ENCODE measurements at regions not wholly inside any gene's neighbourhood (a gene's known extent, or its start where the extent isn't known, plus 50 kb on each side); places are given as distances from the start of the nearest gene placed in this dataset.

GRCh38 chr4:79250887-79251286, 75.0 kb downstream of the NAA11 start:
- FAIRE-seq (no peak), DNase-seq (ENCODE audit: low read depth in 1 of 2, low spot score in 1 of 2) (no peak), ATAC-seq (no peak)
- POLR2A ChIA-PET, result no interaction called here
- H3K27ac ChIP-seq, result no peak overlapping the region
- whole genome bisulfite sequencing (ENCODE audit: missing lambda C conversion rate), result 23% methylated on average over 4 of the region's 4 CpGs
- H3K4me2 ChIP-seq, result no peak overlapping the region
- no peaks in the 10 kb centered on the region for H3K9me3 ChIP-seq
- no peaks in the 10 kb centered on the region for H3K4me1 ChIP-seq
- CTCF ChIA-PET, result no interaction called here
- no peak overlapping the region for H3K4me3 ChIP-seq
- TF ChIP-seq HDAC2 (IDR thresholded peaks at IDR 0.05) (no peak), SREBF2 (IDR thresholded peaks at IDR 0.05) (no peak), CEBPB (IDR thresholded peaks at IDR 0.05) (no peak), RFX5 (IDR thresholded peaks at IDR 0.05) (no peak), FOSL2 (IDR thresholded peaks at IDR 0.05) (no peak), FOSL2 (CRISPR knock-in tag; IDR thresholded peaks at IDR 0.05) (no peak), EHMT2 (IDR thresholded peaks at IDR 0.05; ENCODE audit: low read depth) (no peak), BCL3 (IDR thresholded peaks at IDR 0.05) (no peak), NPAS2 (CRISPR knock-in tag; IDR thresholded peaks at IDR 0.05; ENCODE audit: borderline replicate concordance) (no peak), MYC (IDR thresholded peaks at IDR 0.05; ENCODE audit: borderline replicate concordance, low read length) (no peak), ZFP36 (IDR thresholded peaks at IDR 0.05; ENCODE audit: borderline replicate concordance, partially characterized antibody) (no peak)
- TF ChIP-seq, protein P1, sequence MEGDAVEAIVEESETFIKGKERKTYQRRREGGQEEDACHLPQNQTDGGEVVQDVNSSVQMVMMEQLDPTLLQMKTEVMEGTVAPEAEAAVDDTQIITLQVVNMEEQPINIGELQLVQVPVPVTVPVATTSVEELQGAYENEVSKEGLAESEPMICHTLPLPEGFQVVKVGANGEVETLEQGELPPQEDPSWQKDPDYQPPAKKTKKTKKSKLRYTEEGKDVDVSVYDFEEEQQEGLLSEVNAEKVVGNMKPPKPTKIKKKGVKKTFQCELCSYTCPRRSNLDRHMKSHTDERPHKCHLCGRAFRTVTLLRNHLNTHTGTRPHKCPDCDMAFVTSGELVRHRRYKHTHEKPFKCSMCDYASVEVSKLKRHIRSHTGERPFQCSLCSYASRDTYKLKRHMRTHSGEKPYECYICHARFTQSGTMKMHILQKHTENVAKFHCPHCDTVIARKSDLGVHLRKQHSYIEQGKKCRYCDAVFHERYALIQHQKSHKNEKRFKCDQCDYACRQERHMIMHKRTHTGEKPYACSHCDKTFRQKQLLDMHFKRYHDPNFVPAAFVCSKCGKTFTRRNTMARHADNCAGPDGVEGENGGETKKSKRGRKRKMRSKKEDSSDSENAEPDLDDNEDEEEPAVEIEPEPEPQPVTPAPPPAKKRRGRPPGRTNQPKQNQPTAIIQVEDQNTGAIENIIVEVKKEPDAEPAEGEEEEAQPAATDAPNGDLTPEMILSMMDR (IDR thresholded peaks at IDR 0.05), result no peak
- TF ChIP-seq, protein P2, sequence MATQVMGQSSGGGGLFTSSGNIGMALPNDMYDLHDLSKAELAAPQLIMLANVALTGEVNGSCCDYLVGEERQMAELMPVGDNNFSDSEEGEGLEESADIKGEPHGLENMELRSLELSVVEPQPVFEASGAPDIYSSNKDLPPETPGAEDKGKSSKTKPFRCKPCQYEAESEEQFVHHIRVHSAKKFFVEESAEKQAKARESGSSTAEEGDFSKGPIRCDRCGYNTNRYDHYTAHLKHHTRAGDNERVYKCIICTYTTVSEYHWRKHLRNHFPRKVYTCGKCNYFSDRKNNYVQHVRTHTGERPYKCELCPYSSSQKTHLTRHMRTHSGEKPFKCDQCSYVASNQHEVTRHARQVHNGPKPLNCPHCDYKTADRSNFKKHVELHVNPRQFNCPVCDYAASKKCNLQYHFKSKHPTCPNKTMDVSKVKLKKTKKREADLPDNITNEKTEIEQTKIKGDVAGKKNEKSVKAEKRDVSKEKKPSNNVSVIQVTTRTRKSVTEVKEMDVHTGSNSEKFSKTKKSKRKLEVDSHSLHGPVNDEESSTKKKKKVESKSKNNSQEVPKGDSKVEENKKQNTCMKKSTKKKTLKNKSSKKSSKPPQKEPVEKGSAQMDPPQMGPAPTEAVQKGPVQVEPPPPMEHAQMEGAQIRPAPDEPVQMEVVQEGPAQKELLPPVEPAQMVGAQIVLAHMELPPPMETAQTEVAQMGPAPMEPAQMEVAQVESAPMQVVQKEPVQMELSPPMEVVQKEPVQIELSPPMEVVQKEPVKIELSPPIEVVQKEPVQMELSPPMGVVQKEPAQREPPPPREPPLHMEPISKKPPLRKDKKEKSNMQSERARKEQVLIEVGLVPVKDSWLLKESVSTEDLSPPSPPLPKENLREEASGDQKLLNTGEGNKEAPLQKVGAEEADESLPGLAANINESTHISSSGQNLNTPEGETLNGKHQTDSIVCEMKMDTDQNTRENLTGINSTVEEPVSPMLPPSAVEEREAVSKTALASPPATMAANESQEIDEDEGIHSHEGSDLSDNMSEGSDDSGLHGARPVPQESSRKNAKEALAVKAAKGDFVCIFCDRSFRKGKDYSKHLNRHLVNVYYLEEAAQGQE (IDR thresholded peaks at IDR 0.05), result no peak

DNA sequence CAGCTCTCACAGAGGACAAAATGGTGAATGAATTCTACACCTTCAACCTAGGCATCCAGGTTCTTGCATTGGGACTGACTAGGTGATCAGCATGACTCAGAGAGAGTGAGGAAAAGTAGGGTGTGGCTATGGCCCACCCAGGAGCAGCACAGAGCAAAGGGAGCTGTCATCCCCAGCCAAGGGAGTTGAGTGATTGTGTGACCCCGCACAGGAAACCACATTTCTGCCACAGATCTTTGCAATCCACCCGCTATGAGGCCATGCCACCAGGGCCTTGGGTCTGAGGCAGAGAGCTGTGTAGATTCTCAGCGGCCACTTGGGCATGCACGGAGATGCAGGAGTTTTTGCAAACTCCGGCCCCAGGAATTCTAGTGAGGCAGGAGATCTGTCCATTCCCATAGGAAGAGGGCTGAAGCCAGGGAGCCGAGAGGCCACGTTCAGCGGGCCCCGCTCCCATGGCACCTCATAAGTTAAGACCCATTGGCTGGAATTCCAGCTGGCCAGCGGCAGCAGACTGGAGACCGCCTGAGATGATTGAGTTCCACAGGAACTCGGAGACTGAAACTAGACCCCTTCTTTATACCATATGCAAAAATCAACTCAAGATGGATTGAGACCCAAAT, 75.9 kb downstream of the NAA11 start:
- Histone ChIP-seq H3K27ac (no peak overlapping the region), H3K4me3 (no peak overlapping the region), H3K4me1 (no peaks in the 10 kb centered on the region), H3K4me2 (no peak overlapping the region), H3K9me3 (no peaks in the 10 kb centered on the region)
- DNase-seq (ENCODE audit: low read depth in 1 of 2, low spot score in 1 of 2), result no peak
- 24% methylated on average over 11 of the region's 12 CpGs for WGBS (ENCODE audit: missing lambda C conversion rate)
- ATAC-seq, result no peak
- no peak for FAIRE-seq
- TF ChIP-seq, protein P3, sequence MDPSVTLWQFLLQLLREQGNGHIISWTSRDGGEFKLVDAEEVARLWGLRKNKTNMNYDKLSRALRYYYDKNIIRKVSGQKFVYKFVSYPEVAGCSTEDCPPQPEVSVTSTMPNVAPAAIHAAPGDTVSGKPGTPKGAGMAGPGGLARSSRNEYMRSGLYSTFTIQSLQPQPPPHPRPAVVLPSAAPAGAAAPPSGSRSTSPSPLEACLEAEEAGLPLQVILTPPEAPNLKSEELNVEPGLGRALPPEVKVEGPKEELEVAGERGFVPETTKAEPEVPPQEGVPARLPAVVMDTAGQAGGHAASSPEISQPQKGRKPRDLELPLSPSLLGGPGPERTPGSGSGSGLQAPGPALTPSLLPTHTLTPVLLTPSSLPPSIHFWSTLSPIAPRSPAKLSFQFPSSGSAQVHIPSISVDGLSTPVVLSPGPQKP (IDR thresholded peaks at IDR 0.05; ENCODE audit: low read depth, low read length), result no peak
- POLR2A ChIA-PET, result no interaction called here
- CTCF ChIA-PET, result no interaction called here

- no CpG with 5 or more reads among the region's 5 CpGs for WGBS (ENCODE audit: missing lambda C conversion rate)
- Histone ChIP-seq H3K9me3 (no peaks in the 10 kb centered on the region), H3K4me3 (no peak overlapping the region), H3K27ac (no peak overlapping the region), H3K4me1 (no peaks in the 10 kb centered on the region), H3K4me2 (no peak overlapping the region)
- ATAC-seq (no peak), DNase-seq (ENCODE audit: low read depth in 1 of 2, low spot score in 1 of 2) (no peak), FAIRE-seq (no peak)
- POLR2A ChIA-PET, result no interaction called here
- TF ChIP-seq MAZ (IDR thresholded peaks at IDR 0.05; ENCODE audit: borderline replicate concordance, low read depth, low read length), result no peak
- TF ChIP-seq, protein P4, sequence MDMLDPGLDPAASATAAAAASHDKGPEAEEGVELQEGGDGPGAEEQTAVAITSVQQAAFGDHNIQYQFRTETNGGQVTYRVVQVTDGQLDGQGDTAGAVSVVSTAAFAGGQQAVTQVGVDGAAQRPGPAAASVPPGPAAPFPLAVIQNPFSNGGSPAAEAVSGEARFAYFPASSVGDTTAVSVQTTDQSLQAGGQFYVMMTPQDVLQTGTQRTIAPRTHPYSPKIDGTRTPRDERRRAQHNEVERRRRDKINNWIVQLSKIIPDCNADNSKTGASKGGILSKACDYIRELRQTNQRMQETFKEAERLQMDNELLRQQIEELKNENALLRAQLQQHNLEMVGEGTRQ (IDR thresholded peaks at IDR 0.05), result no peak
- no peak for TF ChIP-seq CBX8 (IDR thresholded peaks at IDR 0.05)
- no peak for TF ChIP-seq CHD4 (IDR thresholded peaks at IDR 0.05; ENCODE audit: borderline replicate concordance)
- TF ChIP-seq, protein P5, sequence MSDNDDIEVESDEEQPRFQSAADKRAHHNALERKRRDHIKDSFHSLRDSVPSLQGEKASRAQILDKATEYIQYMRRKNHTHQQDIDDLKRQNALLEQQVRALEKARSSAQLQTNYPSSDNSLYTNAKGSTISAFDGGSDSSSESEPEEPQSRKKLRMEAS (IDR thresholded peaks at IDR 0.05), result no peak
- CTCF ChIA-PET, result no interaction called here
Observed at GRCh38 chr4:79248610-79249009, 77.3 kb downstream of the NAA11 start.

Data from A549 (cell line).